ENCODE measurements at regions not wholly inside any gene's neighbourhood (a gene's known extent, or its start where the extent isn't known, plus 50 kb on each side); places are given as distances from the start of the nearest gene placed in this dataset.

DNA sequence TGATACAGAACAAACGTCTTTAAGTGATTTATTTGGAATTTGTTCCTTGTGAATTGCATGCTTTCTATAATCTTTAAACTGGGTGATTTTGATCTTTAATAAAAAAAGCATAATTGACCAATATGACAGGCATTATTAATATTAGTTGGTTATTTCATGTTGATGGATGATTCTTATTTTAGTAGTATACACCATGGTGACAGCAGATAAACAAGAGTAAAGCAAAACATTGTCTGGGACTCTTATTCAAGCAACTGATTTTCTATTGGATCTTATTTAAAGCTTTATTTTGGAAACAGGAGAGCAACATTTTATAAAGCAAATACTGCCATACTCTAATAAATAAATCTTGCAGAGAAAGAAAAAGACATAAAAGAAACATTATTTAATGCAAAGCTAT, 591.4 kb upstream of the GNPDA2 start:
- POLR2A ChIA-PET = no interaction called here
- H3K27ac Mint-ChIP-seq = no peak overlapping the region
- DNase-seq = no peak
- H3K36me3 Mint-ChIP-seq (ENCODE audit: low read depth) = no peaks in the 10 kb centered on the region
- TF ChIP-seq, protein P1, sequence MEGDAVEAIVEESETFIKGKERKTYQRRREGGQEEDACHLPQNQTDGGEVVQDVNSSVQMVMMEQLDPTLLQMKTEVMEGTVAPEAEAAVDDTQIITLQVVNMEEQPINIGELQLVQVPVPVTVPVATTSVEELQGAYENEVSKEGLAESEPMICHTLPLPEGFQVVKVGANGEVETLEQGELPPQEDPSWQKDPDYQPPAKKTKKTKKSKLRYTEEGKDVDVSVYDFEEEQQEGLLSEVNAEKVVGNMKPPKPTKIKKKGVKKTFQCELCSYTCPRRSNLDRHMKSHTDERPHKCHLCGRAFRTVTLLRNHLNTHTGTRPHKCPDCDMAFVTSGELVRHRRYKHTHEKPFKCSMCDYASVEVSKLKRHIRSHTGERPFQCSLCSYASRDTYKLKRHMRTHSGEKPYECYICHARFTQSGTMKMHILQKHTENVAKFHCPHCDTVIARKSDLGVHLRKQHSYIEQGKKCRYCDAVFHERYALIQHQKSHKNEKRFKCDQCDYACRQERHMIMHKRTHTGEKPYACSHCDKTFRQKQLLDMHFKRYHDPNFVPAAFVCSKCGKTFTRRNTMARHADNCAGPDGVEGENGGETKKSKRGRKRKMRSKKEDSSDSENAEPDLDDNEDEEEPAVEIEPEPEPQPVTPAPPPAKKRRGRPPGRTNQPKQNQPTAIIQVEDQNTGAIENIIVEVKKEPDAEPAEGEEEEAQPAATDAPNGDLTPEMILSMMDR (IDR thresholded peaks at IDR 0.05) = no peak
- no peak for ATAC-seq (ENCODE audit: low read depth)
- intact Hi-C loops (cut with micrococcal nuclease) = no loop called here
- H3K27me3 Mint-ChIP-seq = no peaks in the 10 kb centered on the region
- H3K4me1 Mint-ChIP-seq = no peaks in the 10 kb centered on the region
- peaks cover 9% of the 10 kb centered on the region for H3K9me3 Mint-ChIP-seq
- CTCF ChIA-PET = no interaction called here
- no peak overlapping the region for H3K4me3 Mint-ChIP-seq

DNA sequence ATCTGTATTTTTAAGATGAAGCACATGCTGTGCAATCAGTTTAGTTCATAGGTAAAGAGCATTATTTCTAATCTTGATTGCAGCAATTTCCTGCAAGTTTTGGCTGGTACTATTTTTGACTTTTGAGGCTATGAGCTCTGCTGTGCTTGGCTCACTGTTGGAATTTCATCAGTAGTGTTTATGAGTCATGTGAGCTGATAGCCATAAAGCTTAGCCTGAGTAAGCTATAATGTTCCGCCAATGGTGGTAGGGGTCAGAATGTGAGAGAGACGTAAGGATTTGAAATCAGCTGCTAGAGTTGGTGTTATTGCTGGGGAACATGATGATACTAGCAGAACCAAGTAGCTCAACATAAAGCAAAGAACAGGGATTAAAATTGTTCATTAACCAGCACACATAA, 590.9 kb upstream of the GNPDA2 start:
- H3K36me3 Mint-ChIP-seq (ENCODE audit: low read depth) = no peaks in the 10 kb centered on the region
- H3K27me3 Mint-ChIP-seq = no peaks in the 10 kb centered on the region
- no peak overlapping the region for H3K27ac Mint-ChIP-seq
- CTCF ChIA-PET = no interaction called here
- ATAC-seq (ENCODE audit: low read depth) (no peak), DNase-seq (no peak)
- intact Hi-C loops (cut with micrococcal nuclease) = no loop called here
- H3K4me3 Mint-ChIP-seq = no peak overlapping the region
- TF ChIP-seq, protein P1 (IDR thresholded peaks at IDR 0.05) = no peak
- POLR2A ChIA-PET = no interaction called here
- H3K4me1 Mint-ChIP-seq = no peaks in the 10 kb centered on the region
- peaks cover 9% of the 10 kb centered on the region for H3K9me3 Mint-ChIP-seq

DNA sequence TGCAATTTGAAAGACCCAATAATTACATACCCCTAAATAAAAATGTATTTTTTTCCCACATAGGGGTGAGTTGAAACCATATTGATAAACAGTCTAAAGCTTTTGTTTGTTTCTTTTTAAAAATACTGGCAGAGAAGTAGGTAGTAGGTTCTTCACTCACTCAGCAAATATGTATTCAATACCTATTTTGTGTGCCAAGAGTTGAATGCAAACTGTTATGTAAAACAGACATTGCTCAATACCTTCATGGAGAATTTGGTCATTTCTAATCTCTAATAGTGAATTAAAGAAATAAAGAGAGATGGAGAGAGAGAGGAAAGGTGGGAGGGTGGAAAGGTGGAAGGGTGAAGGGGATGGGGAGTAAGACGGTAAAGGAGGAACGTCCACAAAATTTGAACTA, 589.9 kb upstream of the GNPDA2 start:
- ChIA-PET CTCF (no interaction called here), POLR2A (no interaction called here)
- Mint-ChIP-seq H3K9me3 (peaks cover 12% of the 10 kb centered on the region), H3K27ac (no peak overlapping the region), H3K4me3 (no peak overlapping the region), H3K27me3 (no peaks in the 10 kb centered on the region), H3K36me3 (ENCODE audit: low read depth) (no peaks in the 10 kb centered on the region), H3K4me1 (no peaks in the 10 kb centered on the region)
- intact Hi-C loops (cut with micrococcal nuclease) = no loop called here
- ATAC-seq (ENCODE audit: low read depth) (no peak), DNase-seq (no peak)
- TF ChIP-seq, protein P1 (IDR thresholded peaks at IDR 0.05) = no peak

DNA sequence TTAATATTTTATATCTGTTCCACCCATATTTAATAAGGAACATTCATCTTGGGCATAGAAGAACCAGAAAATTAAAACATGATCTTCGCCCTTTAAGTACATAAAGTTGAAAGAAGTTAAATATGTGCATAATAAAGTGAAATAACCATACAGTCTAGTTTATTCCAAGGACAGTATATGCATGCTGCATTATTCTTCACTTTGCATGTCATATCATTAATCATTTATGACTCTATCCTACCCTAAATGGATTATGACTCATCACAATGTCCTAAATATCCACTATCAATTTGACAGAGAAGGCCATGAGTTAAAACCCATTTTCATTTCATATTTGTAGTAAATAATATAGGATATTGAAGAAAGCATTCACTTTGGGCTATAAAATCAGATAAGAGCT, 576.5 kb upstream of the GNPDA2 start:
- intact Hi-C loops (cut with micrococcal nuclease) = no loop called here
- H3K4me3 Mint-ChIP-seq = no peak overlapping the region
- no peaks in the 10 kb centered on the region for H3K9me3 Mint-ChIP-seq
- H3K27me3 Mint-ChIP-seq = no peaks in the 10 kb centered on the region
- ATAC-seq (ENCODE audit: low read depth) = no peak
- ChIA-PET CTCF (no interaction called here), POLR2A (no interaction called here)
- no peaks in the 10 kb centered on the region for H3K4me1 Mint-ChIP-seq
- TF ChIP-seq, protein P1 (IDR thresholded peaks at IDR 0.05) = no peak
- no peaks in the 10 kb centered on the region for H3K36me3 Mint-ChIP-seq (ENCODE audit: low read depth)
- no peak overlapping the region for H3K27ac Mint-ChIP-seq
- no peak for DNase-seq

GRCh38 chr4:45294464-45294863, 568.1 kb upstream of the GNPDA2 start:
- DNase-seq = no peak
- no peak overlapping the region for H3K4me3 Mint-ChIP-seq
- H3K27me3 Mint-ChIP-seq = no peaks in the 10 kb centered on the region
- intact Hi-C loops (cut with micrococcal nuclease) = no loop called here
- peaks cover 8% of the 10 kb centered on the region for H3K9me3 Mint-ChIP-seq
- CTCF ChIA-PET = no interaction called here
- TF ChIP-seq, protein P1 (IDR thresholded peaks at IDR 0.05) = no peak
- POLR2A ChIA-PET = no interaction called here
- ATAC-seq (ENCODE audit: low read depth) = no peak
- H3K27ac Mint-ChIP-seq = no peak overlapping the region
- H3K36me3 Mint-ChIP-seq (ENCODE audit: low read depth) = no peaks in the 10 kb centered on the region
- H3K4me1 Mint-ChIP-seq = no peaks in the 10 kb centered on the region
